IMR-90 (cell line): ENCODE measurements at regions not wholly inside any gene's neighbourhood (a gene's known extent, or its start where the extent isn't known, plus 50 kb on each side); places are given as distances from the start of the nearest gene placed in this dataset.

ENCODE experiments used
- ATAC-seq: fragments of 200-7000 bp; cut with Tn5 transposase; 2 replicates; pipeline ENCODE4 v1.9.1; 2020; ENCODE audit warnings: low read depth, mild to moderate bottlenecking, moderate library complexity
- BruUV-seq: library from RNA; stranded (reverse); fragments of 400-500 nt; replicated peaks from 2 replicates; lab custom pipeline; 2021; lab: Mats Ljungman, UMichigan
- CTCF ChIA-PET: fragments of 300-600 bp; formaldehyde crosslinking; extraction: SDS; loops from one replicate; lab custom pipeline; 2021; ENCODE audit warnings: antibody characterized with exemption; lab: Yijun Ruan, JAX
- POLR2A ChIA-PET: fragments of 300-600 bp; sonication (Branson Sonifier 250); formaldehyde crosslinking; loops from one replicate; lab custom pipeline; 2022; ENCODE audit warnings: antibody characterized with exemption; ENCODE audit not compliant: unreplicated experiment; lab: Charles Lee
- DNase-seq: peaks from one replicate; pipeline ENCODE4 v3.0.0; 2013
- H2AFZ ChIP-seq: replicated peaks from 2 replicates; pipeline ENCODE3; 2013; ENCODE audit warnings: low read length, mild to moderate bottlenecking; ENCODE audit not compliant: poor library complexity
- H2AK5ac ChIP-seq: 2 replicates; pipeline ENCODE4 v1.6.1; 2013; ENCODE audit warnings: low read depth, low read length, inconsistent platforms
- H2AK9ac ChIP-seq: replicated peaks from 2 replicates; pipeline ENCODE3; 2013; ENCODE audit warnings: mild to moderate bottlenecking, low read depth, low read length, moderate library complexity; ENCODE audit not compliant: poor library complexity
- H2BK120ac ChIP-seq: 2 replicates; pipeline ENCODE4 v1.6.1; 2013; ENCODE audit warnings: low read depth, low read length, inconsistent platforms
- H2BK15ac ChIP-seq: 3 replicates; pipeline ENCODE4 v1.6.1; 2013; ENCODE audit warnings: low read depth, low read length, inconsistent platforms
- H2BK20ac ChIP-seq: 2 replicates; pipeline ENCODE4 v1.6.1; 2013; ENCODE audit warnings: low read depth, mild to moderate bottlenecking, inconsistent platforms, low read length, moderate library complexity
- H2BK5ac ChIP-seq: 2 replicates; pipeline ENCODE4 v1.6.1; 2013; ENCODE audit warnings: mild to moderate bottlenecking, low read depth, low read length, inconsistent platforms; ENCODE audit not compliant: poor library complexity, severe bottlenecking
- H3K14ac ChIP-seq: replicated peaks from 2 replicates; pipeline ENCODE4 v1.6.1; 2013; ENCODE audit warnings: low read depth, low read length, inconsistent platforms
- H3K18ac ChIP-seq: 2 replicates; pipeline ENCODE4 v1.6.1; 2013; ENCODE audit warnings: low read depth, low read length, control low read depth
- H3K23ac ChIP-seq: 2 replicates; pipeline ENCODE4 v1.6.1; 2013; ENCODE audit warnings: low read depth, low read length, inconsistent platforms
- H3K27ac ChIP-seq: 2 replicates; pipeline ENCODE4 v1.5.1; 2013; ENCODE audit warnings: mild to moderate bottlenecking, control low read depth, low read length; ENCODE audit not compliant: insufficient read depth
- H3K27me3 ChIP-seq: 2 replicates; pipeline ENCODE4 v1.6.1; 2013; ENCODE audit warnings: low read length; ENCODE audit not compliant: control insufficient read depth, insufficient read depth
- H3K36me3 ChIP-seq: 2 replicates; pipeline ENCODE4 v1.6.1; 2013; ENCODE audit warnings: low read length, mixed read lengths; ENCODE audit not compliant: control insufficient read depth, insufficient read depth
- H3K4ac ChIP-seq: 2 replicates; pipeline ENCODE4 v1.6.1; 2013; ENCODE audit warnings: low read depth, low read length, inconsistent platforms
- H3K4me1 ChIP-seq: 2 replicates; pipeline ENCODE4 v1.6.1; 2013; ENCODE audit warnings: low read length, mixed read lengths; ENCODE audit not compliant: control insufficient read depth, insufficient read depth
- H3K4me2 ChIP-seq: 2 replicates; pipeline ENCODE4 v1.6.1; 2013; ENCODE audit warnings: low read depth, mild to moderate bottlenecking, control low read depth, low read length, moderate library complexity
- H3K4me3 ChIP-seq: 2 replicates; pipeline ENCODE4 v1.5.1; 2013; ENCODE audit warnings: low read depth, mild to moderate bottlenecking, control low read depth, low read length, moderate library complexity; ENCODE audit not compliant: insufficient read depth
- H3K56ac ChIP-seq: 2 replicates; pipeline ENCODE4 v1.6.1; 2013; ENCODE audit warnings: low read length, inconsistent platforms; ENCODE audit not compliant: insufficient read depth; ENCODE audit errors: extremely low read depth
- H3K79me1 ChIP-seq, 2 experiments: 2 replicates each; pipeline ENCODE4 v1.6.1; 2013; ENCODE audit warnings: low read length in 2 of 2, inconsistent platforms in 1 of 2, low read depth in 1 of 2
- H3K9ac ChIP-seq: 2 replicates; pipeline ENCODE4 v1.6.1; 2013; ENCODE audit warnings: low read depth, low read length, control low read depth
- H3K9me1 ChIP-seq: 2 replicates; pipeline ENCODE4 v1.6.1; 2013; ENCODE audit warnings: low read length, inconsistent platforms; ENCODE audit not compliant: insufficient read depth
- H3K9me3 ChIP-seq: 2 replicates; pipeline ENCODE4 v1.6.1; 2013; ENCODE audit warnings: low read length; ENCODE audit not compliant: control insufficient read depth, insufficient read depth
- H4K20me1 ChIP-seq: 2 replicates; pipeline ENCODE4 v1.6.1; 2013; ENCODE audit warnings: low read length, inconsistent platforms; ENCODE audit not compliant: insufficient read depth
- H4K5ac ChIP-seq: 2 replicates; pipeline ENCODE4 v1.6.1; 2013; ENCODE audit warnings: mild to moderate bottlenecking, low read depth, low read length, control low read depth
- H4K8ac ChIP-seq, 2 experiments: 2 replicates each; pipeline ENCODE4 v1.6.1; 2013; ENCODE audit warnings: low read depth in 2 of 2, low read length in 2 of 2, control low read depth in 1 of 2, inconsistent platforms in 1 of 2
- H4K91ac ChIP-seq: 2 replicates; pipeline ENCODE4 v1.6.1; 2013; ENCODE audit warnings: low read depth, low read length, inconsistent platforms; ENCODE audit not compliant: insufficient read depth
- BHLHE40 ChIP-seq: fragments of 150-350 bp; IDR thresholded peaks from 2 replicates; pipeline ENCODE4 v1.6.1; 2016; ENCODE audit warnings: mild to moderate bottlenecking, low read depth, low read length
- CEBPB ChIP-seq: IDR thresholded peaks from 2 replicates; pipeline ENCODE4 v1.6.1; 2012; ENCODE audit warnings: low read depth, low read length, improper control_type of control experiment
- RAD21 ChIP-seq: IDR thresholded peaks from 2 replicates; pipeline ENCODE4 v1.6.1; 2012; ENCODE audit warnings: low read length, improper control_type of control experiment
- WGBS, 2 experiments: methylation state at CpG; one replicate each; pipeline versions ENCODE4 v1.1.5 to v1.1.7; 2013; ENCODE audit warnings: missing lambda C conversion rate in 2 of 2; ENCODE audit not compliant: insufficient read length in 1 of 2; ENCODE audit errors: extremely low coverage in 2 of 2; 5-methylcytosine and 5-hydroxymethylcytosine counted together
- dilution Hi-C: fragments of 300-500 bp; cut with HindIII; formaldehyde crosslinking; loops from one replicate; pipeline ENCODE4 v1.14.3; 2018; ENCODE audit warnings: low sequenced_read_pairs; ENCODE audit not compliant: unreplicated experiment
- in situ Hi-C: fragments of 300-500 bp; cut with MboI; formaldehyde crosslinking; loops from 3 replicates; pipeline ENCODE4 v1.14.3; 2019; ENCODE audit warnings: low sequenced_read_pairs, inconsistent platforms, mixed read lengths
- intact Hi-C: fragments of 100-400 bp; cut with micrococcal nuclease; formaldehyde crosslinking; loops from 2 replicates; pipeline ENCODE4 v1.10.0; 2022

DNA sequence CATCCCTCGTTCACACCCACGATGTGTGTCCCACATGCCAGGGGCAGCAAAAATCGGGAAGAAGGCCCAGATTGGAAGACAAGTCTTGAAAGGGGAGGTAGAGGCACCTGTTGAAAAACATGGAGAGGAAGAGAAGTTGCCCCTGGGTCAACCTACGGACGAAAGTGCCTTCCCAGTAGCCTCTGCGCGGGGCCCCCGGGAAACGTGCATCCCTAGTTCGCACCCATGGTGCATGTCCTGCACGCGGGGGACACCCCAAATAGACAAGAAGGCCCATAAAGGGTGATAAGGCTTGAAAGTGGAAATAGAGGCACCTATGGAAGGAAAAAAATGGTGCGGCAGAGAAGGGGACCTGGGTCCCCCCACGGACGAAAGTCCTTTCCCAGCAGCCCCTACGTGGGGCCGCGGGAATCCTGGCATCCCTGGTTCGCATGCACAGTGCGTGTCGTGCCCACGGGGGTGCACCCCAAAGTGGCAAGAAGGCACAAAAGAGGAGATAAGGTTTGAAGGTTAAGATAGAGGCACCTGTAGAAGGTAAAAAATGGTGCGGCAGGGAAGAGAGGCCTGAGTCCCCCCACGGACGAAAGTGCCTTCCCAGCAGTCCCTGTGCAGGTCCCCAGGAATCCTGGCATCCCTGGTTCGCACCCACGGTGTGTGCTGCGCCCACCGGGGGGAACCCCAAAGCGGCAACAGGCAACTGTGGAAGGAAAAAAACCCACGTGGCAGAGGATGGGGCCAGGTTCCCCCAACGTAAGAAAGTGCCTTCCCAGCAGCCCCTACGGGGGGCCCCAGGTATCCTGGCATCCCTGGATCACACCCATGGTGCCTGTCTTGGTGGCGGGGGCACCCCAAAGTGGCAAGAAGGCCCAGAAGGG lies 278.3 kb downstream of the ALG10 start:
- dilution Hi-C loops (no loop called here), intact Hi-C loops (no loop called here), in situ Hi-C loops (no loop called here)
- H2AK9ac ChIP-seq = no peak overlapping the region
- no peak overlapping the region for H2BK120ac ChIP-seq
- no peak overlapping the region for H2BK5ac ChIP-seq
- no peak overlapping the region for H4K91ac ChIP-seq
- H4K20me1 ChIP-seq = no peaks in the 10 kb centered on the region
- no peak overlapping the region for H3K56ac ChIP-seq
- no peak overlapping the region for H3K18ac ChIP-seq
- no peak overlapping the region for H2AFZ ChIP-seq
- no peak overlapping the region for H3K23ac ChIP-seq
- WGBS, 2 experiments = 67% methylated on average over 14 of the region's 34 CpGs; no CpG with 5 or more reads in 1 of the 2 experiments
- CTCF ChIA-PET = no interaction called here
- H3K9me3 ChIP-seq = peaks cover 76% of the 10 kb centered on the region
- H4K8ac ChIP-seq = no peak overlapping the region
- H3K14ac ChIP-seq = no peak overlapping the region
- no peaks in the 10 kb centered on the region for H3K4me1 ChIP-seq
- H3K4ac ChIP-seq = no peak overlapping the region
- POLR2A ChIA-PET = no interaction called here
- no peak overlapping the region for H4K5ac ChIP-seq
- H3K9me1 ChIP-seq = no peaks in the 10 kb centered on the region
- no TSS peak for BruUV-seq
- H3K9ac ChIP-seq = no peak overlapping the region
- no peak overlapping the region for H3K4me2 ChIP-seq
- H2BK20ac ChIP-seq = no peak overlapping the region
- H2AK5ac ChIP-seq = no peak overlapping the region
- TF ChIP-seq RAD21 = no peak
- no peak for TF ChIP-seq CEBPB
- no peak for TF ChIP-seq BHLHE40
- H3K79me1 ChIP-seq = no peaks in the 10 kb centered on the region
- H3K4me3 ChIP-seq = no peak overlapping the region
- no peaks in the 10 kb centered on the region for H3K36me3 ChIP-seq
- no peaks in the 10 kb centered on the region for H3K27me3 ChIP-seq
- no peak for ATAC-seq
- H3K27ac ChIP-seq = no peak overlapping the region
- DNase-seq = no peak
- H2BK15ac ChIP-seq = no peak overlapping the region
